ENCODE measurements at regions not wholly inside any gene's neighbourhood (a gene's known extent, or its start where the extent isn't known, plus 50 kb on each side); places are given as distances from the start of the nearest gene placed in this dataset.

GRCh38 chr18:73520229-73520628, 627.4 kb downstream of the FBXO15 start:
- no peak for TF ChIP-seq CTCF (conservative IDR thresholded peaks at IDR 0.05 in 1 of 2, IDR thresholded peaks at IDR 0.05 in 1 of 2; ENCODE audit: low read depth in 1 of 2, low read length in 2 of 2)
- TF ChIP-seq EZH2 (IDR thresholded peaks at IDR 0.05; ENCODE audit: low read length, missing control alignments), result no peak

Measured in fibroblast of lung (primary cell).